ENCODE measurements at regions not wholly inside any gene's neighbourhood (a gene's known extent, or its start where the extent isn't known, plus 50 kb on each side); places are given as distances from the start of the nearest gene placed in this dataset.

DNA sequence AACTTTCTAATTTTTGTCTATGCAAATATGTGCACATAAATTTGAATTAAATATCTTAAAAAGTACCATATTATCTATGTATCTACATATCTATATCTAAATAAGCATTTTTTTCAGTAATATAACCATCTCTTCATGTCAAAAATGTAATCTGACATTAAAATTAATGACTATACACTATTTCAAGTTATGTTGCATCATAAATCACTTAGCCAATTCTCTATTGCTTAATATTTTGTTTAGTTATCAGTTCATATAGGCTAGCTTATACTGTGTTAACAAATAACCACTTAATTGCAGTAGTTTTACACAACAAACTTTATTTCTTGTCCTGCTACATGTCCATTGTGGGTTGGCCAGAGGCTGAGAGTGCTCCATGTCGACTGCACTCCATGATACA, 360.8 kb downstream of the EPM2A start:
- DNase-seq = no peak

DNA sequence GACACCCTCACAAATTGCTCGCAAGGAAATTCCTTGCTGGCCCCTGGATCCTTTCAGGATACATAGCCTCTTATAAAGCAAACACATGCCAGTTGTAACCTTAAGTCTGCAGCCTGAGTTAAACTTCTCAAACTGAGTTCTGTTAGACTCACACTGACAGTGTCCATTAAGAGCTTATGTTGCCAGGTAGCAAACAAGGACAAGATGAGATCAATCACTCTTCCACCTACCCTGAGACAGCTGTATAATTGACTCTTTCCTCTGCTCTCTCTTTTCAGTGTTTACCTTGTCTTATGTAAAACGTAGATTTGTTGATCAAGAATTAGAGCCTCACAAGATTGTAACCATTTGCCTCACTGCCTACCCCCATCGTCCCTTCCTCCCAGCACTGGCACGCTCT, 359.8 kb downstream of the EPM2A start:
- no peak for DNase-seq

DNA sequence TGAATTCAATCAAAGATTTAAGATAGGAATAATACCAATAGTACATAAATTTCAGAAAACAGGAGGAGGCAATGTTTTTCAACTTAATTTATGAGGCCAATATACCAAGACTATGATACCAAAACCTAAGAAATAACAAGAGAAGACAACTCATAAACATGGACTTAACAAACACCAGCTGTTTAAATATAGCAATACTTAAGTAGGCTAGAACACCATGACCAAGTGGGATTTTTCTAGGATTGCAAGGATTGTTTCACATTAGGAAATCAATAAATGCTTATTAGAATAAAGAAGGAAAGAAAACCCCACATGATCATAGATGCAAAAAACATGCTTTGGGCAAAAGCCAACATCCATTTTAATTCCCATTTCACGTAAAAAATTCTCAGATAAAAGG, 355.1 kb downstream of the EPM2A start:
- no peak for DNase-seq

DNA sequence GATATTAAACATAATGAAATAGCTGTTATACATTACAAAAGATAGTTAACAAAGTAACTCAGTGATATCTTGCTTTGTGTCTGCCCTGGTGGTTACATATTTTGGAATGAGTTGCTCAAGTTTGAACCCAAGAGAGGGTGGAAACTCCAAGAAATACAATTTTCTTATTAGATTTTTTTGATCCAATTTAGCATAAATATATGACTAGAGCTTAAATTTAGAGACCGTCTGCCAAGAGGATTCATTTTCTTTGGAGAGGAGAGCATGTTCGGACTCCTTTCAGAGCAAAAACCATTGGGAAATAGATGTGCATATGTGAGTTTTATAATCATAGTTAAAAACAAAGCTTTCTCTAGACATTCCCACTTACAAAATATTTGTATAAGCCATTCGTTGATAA, 353.4 kb downstream of the EPM2A start:
- DNase-seq = no peak

DNA sequence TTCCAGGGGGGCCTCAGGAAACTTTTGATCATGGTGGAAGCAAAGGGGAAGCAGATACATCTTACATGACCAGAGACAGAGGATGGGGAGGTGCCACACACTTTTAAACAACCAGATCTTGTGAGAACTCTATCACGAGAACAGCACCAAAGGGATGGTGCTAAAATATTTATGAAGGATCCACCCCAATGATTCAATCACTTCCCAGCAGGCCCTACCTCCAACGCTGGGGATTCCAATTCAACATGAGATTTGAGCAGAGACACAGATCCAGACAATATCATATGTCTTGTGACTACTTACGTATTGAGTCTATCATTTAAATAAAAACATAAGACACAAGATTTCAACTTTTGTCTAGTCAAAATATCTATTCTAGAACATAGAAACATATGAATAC, 351.9 kb downstream of the EPM2A start:
- no peak for DNase-seq

DNA sequence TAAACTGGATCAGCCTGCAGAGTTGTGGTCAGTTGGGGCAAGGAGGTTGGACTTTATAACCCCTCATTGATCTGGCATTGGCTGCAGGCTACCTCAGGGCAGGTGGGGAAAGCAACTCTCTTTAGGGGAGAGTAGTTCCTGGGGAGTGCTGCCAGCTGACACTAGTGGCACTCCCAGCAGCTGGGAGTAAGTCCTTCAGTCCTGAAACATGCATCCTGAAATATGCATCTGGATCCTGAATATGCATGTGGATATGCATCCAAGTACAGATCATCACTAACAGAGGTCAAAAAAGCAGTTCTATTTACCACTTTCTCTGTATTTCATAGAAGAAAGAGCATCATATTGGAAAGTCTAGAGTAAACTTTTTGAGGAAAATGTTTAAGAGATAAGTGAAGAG, 350.8 kb downstream of the EPM2A start:
- DNase-seq = no peak

DNA sequence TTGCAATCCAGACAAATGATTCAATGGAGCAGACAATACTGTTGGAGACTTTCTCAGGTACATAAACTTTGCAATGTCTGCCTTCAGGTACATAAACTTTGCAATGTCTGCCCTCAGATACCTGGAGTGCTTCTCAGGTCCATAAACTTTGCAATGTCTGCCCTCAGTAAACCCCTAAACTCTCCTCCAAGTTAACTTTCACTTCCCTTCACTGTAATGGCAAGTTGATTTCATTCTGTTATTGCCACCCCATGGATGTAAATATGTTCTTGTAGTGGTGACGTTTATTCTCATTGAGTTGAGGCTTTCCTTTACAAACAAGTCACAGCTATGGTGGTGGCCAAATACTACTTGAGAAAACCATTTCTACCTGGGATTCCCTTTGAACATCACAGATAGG, 338.8 kb downstream of the EPM2A start:
- DNase-seq = no peak

DNA sequence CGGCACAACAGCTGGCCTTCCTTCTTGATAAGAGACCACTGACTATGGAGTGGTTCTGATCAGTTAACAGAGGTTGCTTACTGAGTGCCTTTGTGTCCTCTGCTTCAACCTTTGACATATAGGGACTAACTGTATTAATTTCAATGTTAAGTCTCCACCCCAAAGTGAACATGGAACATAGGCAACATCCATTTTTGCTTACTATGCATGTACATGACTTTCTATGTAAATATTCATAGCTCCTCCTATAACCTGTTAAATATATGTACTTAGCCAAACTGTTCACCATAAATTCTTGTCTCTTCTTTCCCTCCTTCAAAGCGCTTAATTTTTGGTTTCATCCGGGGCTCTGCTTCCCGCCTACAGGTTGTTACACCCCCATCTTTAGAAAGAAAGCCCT, 334.8 kb downstream of the EPM2A start:
- DNase-seq = no peak

DNA sequence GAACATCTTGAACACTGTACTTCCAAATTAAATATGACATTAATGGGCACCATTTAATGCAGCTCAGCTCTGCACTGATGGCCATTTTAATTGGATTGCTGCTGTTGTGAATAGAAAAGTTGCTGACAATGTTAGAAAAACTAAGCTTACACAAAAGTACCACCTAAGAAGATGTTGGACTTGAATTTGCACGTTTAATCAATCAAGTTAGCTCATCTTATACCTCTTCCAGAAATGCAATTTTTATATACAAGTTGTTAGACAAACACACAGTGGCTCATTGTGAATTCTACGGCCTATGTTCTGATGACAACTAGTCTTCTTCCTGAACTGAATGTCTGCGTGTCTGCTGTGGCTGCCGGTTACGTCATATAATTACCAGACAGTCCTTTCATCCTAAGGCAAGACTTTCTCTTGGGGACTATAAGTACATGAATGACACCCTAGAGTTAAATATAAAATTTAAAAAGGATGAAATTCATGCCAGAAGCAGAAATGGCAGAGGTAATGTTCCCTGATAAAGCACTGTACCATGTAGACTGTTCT, 330.2 kb downstream of the EPM2A start:
- DNase-seq = no peak

DNA sequence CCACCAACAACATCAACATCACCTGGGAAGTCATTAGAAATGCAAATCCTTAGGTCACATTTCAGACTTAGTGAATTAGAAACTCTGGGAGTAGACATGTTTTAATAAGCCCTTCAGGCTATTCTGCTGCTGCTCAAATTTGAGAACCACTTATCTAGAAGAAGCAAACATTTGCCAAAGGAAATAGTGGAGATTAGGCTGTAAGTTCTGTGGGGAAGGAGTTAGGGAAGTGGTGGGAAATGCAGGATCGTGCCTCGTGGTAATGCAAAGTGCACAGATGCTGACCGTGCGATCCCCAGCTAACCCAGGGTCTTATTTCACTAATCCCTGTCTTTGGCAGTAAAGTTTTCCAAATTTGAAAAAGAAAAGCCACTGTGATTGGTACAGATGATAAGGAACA, 328.5 kb downstream of the EPM2A start:
- DNase-seq = no peak

DNA sequence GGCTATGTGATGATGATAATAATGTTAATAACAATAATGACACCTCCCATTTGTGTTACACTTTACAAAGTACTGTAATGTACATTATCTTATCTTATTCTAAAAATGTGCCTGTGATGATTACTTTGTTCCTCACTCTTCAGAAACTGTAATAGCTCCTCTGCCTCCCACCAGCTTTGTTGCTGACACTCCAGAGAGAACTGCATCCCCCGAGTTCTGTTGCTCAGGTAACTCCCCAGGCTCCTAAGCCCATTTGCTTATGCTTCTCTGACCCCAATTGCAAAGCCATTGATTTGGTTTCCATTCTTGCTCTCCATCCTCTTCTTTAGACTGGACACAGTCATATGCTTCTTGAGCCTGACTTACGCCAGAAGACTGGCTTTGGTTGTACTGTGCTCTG, 319.7 kb downstream of the EPM2A start:
- no peak for DNase-seq

DNA sequence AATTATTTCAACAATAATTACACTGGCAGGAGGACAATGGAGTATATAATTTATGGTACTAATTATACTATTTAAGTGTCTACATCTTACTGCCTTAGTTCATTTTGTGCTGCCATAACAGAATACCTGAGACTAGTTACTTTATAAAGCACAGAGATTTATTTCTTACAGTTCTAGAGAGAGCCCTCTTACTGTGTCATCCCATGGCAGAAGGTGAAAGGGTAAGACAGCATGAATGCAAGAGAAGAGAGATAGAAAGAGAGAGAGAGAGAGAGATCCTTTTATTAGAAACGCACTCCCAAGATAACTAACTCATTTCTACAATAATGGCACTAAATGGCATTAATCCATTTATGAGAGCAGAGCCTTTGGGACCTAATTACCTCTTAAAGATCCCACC, 314.7 kb downstream of the EPM2A start:
- no peak for DNase-seq

DNA sequence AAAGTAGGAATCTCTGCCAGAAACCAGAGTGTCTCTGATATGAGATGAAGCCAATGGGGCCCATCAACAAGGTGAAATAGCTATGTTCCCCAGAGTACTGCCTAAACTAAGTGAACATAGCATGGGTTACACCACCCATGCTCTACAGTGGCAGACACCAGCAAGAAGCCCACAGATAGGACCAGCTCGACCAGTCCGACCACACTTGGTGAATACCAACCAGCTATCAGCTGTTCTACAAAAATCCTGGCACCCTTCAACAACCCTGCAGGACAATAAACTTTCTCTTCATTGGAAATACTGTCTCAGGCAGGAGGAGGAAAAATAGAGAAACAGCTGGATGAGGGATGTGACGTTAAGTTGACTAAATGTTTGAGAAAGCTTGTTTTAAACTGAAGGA, 311.4 kb downstream of the EPM2A start:
- DNase-seq = no peak

DNA sequence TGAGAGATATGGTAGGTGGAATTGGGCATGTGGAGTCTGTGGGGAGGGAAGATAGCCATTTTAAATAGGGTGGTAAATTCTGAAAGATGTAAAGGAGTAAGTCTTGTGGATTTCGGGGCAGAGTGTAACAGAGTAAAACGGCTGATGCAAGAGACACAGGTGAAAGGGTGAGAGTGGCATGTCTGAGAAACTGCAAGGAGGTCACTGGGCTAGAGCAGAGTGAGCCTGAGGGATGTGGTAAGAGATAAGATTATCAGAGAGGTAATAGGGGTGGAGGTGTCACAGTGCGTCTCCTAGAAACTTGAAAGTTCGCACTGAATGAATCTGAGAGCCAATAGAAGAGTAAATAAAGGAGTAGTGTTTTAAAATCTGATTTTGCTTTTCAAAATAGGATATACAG, 308.1 kb downstream of the EPM2A start:
- DNase-seq = no peak

DNA sequence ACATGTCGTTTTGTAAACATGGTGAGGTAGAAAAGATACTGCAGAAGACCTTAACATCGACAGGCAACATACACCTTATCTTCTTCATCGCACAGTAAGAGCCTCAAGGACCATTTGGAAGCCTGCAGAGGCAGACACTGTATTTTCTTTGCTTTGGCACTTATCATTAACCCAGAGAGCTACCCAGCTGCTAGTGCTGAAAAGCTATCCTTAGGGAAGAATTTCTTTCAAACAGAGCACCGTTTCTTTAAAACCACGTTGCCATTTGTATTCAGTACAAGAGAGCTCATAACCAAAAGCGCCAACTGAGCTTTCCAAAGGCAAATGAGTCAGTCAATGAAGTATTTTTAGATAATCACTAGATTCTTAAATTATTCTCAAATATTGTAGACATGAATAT, 306.6 kb downstream of the EPM2A start:
- no peak for DNase-seq

DNA sequence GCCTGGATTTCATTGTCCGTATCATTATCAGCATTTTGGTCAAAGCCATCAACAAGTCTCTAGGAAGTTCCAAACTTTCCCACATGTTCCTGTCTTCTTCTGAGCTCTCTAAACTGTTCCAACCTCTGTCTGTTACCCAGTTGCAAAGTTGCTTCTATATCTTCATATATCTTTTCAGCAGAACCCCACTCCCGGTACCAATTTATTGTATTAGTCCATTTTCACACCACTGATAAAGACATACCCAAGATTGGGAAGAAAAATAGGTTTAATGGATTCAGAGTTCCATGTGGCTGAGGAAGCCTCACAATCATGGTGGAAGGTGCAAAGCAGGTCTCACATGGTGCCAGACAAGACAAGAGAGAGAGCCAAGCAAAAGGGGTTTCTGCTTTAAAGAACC, 293.2 kb downstream of the EPM2A start:
- DNase-seq = no peak

DNA sequence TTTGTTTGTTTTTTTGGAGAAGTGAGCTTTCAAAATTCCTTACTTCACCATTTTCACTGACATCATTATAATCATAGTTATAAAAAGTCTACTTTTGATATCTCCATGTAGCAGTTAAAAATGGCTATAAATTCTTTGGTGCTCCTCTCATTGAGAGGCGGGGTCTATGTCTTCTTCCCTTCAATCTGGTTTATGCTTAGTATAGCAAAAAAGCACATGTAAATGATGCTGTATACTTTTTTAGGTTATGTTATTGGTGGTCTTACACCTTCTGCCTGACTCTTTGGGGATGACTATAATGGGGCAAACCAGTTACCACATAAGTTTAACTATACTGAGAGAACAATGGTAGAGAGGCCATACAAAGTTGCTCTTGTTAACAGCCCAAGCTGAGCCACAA, 289.6 kb downstream of the EPM2A start:
- DNase-seq = no peak

DNA sequence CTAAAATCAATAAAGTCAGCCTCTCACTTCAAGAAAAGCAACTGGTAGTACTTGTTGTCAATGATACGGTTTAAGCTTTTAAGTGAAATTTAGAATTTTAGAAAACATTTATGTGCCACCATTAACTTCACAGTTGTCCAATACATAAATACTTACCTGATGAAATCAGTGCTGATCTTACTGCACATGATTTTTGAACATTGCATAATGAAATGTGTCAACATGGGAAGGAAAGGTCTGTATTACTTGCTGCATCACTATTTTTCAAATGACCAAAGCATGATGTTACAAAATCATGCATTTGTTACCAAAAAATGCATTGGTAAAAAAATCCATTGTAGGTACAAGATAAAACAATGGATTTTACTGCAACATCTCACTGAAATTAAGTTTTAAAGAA, 284.3 kb downstream of the EPM2A start:
- no peak for DNase-seq

DNA sequence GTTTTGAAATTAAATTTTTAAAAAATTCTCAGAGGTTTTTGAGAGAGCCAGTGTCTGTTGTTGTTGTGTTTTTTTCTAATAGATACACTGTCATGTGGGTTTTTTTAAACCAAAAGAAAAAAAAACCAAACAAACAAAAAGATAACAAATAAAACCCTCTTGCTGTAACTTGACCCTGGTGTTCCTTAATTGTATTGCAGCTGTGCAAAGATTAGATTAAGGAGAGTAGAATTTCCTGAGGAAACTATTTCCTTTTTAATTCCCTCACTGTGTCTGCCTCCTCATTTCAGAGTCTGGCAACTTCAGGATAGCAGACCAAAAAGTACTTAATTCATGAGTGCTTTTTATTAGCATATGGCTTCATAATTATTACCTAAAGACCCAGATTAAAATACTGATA, 281.9 kb downstream of the EPM2A start:
- no peak for DNase-seq

DNA sequence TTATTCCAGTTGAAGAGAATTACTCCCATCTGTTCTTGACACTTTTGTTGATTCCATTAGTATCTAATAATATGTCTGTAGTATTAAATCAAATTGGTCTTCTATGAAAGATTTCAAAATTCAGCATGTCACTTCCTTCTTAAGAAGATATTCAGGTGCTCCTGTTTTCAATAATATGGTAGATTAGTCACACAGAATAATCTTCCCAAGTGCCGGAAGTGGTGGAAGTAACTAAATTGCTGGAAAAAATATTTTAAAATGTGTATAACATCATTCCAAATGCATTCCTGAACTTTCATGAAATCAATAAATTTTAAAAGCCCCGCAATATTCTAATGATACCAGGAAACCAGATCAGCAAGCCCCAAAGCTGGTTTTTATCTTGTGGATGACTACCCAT, 281.3 kb downstream of the EPM2A start:
- DNase-seq = no peak

DNA sequence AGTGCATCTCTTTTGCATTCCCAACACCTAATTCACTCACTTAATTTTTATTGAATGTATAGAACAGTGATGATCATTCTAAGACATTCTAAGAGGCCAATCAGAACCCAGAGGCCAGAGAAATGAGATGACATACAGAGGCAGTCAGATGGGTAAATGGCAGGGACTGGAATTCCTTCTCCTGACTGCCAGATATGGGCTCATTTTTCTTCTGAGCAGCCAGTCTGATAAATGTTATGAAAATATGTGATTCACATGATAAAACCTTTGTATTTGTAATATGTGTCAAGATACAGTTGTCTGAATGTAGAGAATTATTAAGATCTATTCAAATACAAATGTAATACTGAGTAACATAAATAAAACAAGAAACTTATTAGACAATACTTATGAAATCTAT, 277.8 kb downstream of the EPM2A start:
- DNase-seq = no peak

DNA sequence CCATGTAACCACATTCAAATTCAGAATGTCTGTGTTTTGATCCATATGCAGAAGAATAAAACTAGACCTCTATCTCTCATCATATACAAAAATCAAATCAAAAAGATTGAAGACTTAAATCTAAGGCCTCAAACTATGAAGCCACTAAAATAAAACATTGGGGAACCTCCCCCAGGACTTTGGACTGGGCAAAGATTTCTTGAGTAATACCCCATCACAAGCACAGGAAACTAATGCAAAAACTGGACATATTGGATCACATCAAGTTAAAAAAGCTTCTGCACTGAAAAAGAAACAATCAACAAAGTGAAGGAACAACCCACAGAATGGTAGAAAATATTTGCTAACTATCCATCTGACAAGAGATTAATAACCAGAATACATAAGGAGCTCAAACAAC, 266.8 kb downstream of the EPM2A start:
- no peak for DNase-seq

DNA sequence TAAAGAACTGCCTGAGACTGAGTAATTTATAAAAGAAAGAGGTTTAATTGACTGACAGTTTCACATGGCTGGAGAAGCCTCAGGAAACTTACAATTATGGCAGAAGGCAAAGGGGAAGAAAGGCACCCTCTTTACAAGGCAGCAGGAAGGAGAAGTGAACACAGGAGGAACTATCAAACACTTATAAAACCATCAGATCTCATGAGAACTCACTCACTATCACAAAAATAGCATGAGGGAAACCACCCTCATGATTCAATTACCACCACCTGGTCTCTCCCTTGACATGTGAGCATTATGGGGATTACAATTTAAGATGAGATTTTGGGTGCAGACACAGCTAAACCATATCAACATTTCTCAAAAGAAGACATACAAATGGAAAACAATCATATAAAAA, 266.3 kb downstream of the EPM2A start:
- DNase-seq = no peak

DNA sequence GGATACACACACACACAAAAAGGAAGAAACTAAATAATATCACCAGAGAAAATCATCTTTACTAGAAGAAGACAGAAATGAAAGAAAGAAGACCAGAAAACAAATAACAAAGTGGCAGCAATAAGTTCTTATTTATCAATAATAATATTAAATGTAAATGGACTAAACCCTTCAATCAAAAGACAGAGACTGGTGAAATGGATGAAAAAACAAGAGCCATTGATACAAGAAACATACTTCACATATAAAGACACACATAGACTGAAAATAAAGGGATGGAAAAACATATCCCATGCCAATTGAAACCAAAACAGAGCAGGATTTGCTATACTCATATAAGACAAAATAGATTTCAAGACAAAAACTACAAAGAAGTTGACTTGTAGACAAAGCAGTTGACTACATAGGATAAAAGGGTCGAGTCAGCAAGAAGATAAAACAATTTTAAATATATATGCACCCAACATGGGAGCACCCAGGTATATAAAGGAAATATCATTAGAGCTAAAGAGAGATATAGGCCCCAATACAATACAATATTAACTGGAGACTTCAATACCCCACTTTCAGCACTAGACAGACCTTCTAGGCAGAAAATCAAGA, 259.4 kb downstream of the EPM2A start:
- no peak for DNase-seq

DNA sequence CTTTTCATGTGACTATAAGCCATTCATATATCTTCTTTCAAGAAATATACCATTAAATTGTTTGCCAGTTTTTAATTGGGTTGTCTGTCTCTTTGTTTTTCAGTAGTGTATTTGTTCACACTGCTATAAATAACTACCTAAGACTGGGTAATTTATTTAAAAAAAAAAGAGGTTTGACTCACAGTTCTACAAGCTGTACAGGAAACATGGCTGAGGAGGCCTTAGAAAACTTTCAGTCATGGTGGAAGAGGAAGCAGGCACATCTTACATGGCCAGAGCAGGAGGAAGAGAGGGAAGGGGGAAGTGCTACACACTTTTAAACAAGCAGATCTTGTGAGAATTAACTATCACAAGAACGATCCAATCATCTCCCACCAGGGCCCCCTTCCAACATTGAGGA, 255.3 kb downstream of the EPM2A start:
- DNase-seq = no peak
